Memory B cell (primary cell): ENCODE measurements at regions not wholly inside any gene's neighbourhood (a gene's known extent, or its start where the extent isn't known, plus 50 kb on each side); places are given as distances from the start of the nearest gene placed in this dataset.
"Not testable (repeated sequence)": the region's sequence is repeated elsewhere in the genome, so short reads cannot be mapped to it uniquely, and the experiment has no call there.

ENCODE experiments used
- ATAC-seq: fragments of 150-1000 bp; cut with Tn5 transposase; 2 replicates; pipeline ENCODE4 v1.10.0; 2021; ENCODE audit warnings: low read depth, mild to moderate bottlenecking, moderate library complexity
- DNase-seq, 2 donors: peaks; one replicate each; pipeline ENCODE4 v3.0.0; 2022; ENCODE audit warnings: low spot score in 2 of 2
- H3K27ac Mint-ChIP-seq: one replicate; pipeline ENCODE4 v1.8.0; 2022; ENCODE audit warnings: mild to moderate bottlenecking, moderate library complexity, mixed read lengths
- H3K27me3 Mint-ChIP-seq: one replicate; pipeline ENCODE4 v1.8.0; 2022; ENCODE audit warnings: mixed read lengths
- H3K36me3 Mint-ChIP-seq: one replicate; pipeline ENCODE4 v1.8.0; 2022; ENCODE audit warnings: mild to moderate bottlenecking, mixed read lengths
- H3K4me1 Mint-ChIP-seq: one replicate; pipeline ENCODE4 v1.8.0; 2022; ENCODE audit warnings: mixed read lengths
- H3K4me3 Mint-ChIP-seq: one replicate; pipeline ENCODE4 v1.8.0; 2022; ENCODE audit warnings: mild to moderate bottlenecking, moderate library complexity, mixed read lengths
- H3K9me3 Mint-ChIP-seq: one replicate; pipeline ENCODE4 v1.8.0; 2022; ENCODE audit warnings: mixed read lengths

- no peak overlapping the region for H3K4me3 Mint-ChIP-seq
- ATAC-seq: no peak
- H3K9me3 Mint-ChIP-seq: no peaks in the 10 kb centered on the region
- DNase-seq: no peak
- H3K36me3 Mint-ChIP-seq: no peaks in the 10 kb centered on the region
- peaks cover 8% of the 10 kb centered on the region for H3K27me3 Mint-ChIP-seq
- no peak overlapping the region for H3K27ac Mint-ChIP-seq
- no peaks in the 10 kb centered on the region for H3K4me1 Mint-ChIP-seq
Observed at GRCh38 chr10:71008150-71008549, 119.8 kb upstream of the PCBD1 start.

GRCh38 chr10:71009126-71009525 is 120.8 kb upstream of the PCBD1 start:
- Mint-ChIP-seq H3K9me3 (no peaks in the 10 kb centered on the region), H3K4me3 (no peak overlapping the region), H3K27ac (no peak overlapping the region), H3K27me3 (peaks cover 10% of the 10 kb centered on the region), H3K4me1 (no peaks in the 10 kb centered on the region), H3K36me3 (no peaks in the 10 kb centered on the region)
- ATAC-seq (no peak), DNase-seq (no peak)

GRCh38 chr10:71010730-71011129 is 122.4 kb upstream of the PCBD1 start:
- no peak overlapping the region for H3K27ac Mint-ChIP-seq
- H3K36me3 Mint-ChIP-seq: no peaks in the 10 kb centered on the region
- no peak for ATAC-seq
- H3K4me1 Mint-ChIP-seq: no peaks in the 10 kb centered on the region
- H3K9me3 Mint-ChIP-seq: no peaks in the 10 kb centered on the region
- no peak for DNase-seq
- no peak overlapping the region for H3K4me3 Mint-ChIP-seq
- H3K27me3 Mint-ChIP-seq: peaks cover 11% of the 10 kb centered on the region

- Mint-ChIP-seq H3K27ac (no peak overlapping the region), H3K36me3 (no peaks in the 10 kb centered on the region), H3K4me1 (no peaks in the 10 kb centered on the region), H3K27me3 (peaks cover 11% of the 10 kb centered on the region), H3K9me3 (no peaks in the 10 kb centered on the region), H3K4me3 (no peak overlapping the region)
- DNase-seq (no peak), ATAC-seq (no peak)
Observed at GRCh38 chr10:71011141-71011540, 122.8 kb upstream of the PCBD1 start.

- no peaks in the 10 kb centered on the region for H3K9me3 Mint-ChIP-seq
- no peak for ATAC-seq
Observed at GRCh38 chr10:71014021-71014805, 125.8 kb upstream of the PCBD1 start.

GRCh38 chr10:71015674-71016073 is 127.3 kb upstream of the PCBD1 start:
- H3K9me3 Mint-ChIP-seq: no peaks in the 10 kb centered on the region
- ATAC-seq (no peak), DNase-seq (no peak)
- H3K4me1 Mint-ChIP-seq: no peaks in the 10 kb centered on the region
- no peaks in the 10 kb centered on the region for H3K36me3 Mint-ChIP-seq
- H3K4me3 Mint-ChIP-seq: no peak overlapping the region
- H3K27ac Mint-ChIP-seq: no peak overlapping the region
- peaks cover 10% of the 10 kb centered on the region for H3K27me3 Mint-ChIP-seq

More at GRCh38 chr10:71014021-71014805, 125.8 kb upstream of the PCBD1 start:
- Mint-ChIP-seq H3K27ac (no peak overlapping the region), H3K36me3 (no peaks in the 10 kb centered on the region), H3K4me1 (no peaks in the 10 kb centered on the region), H3K27me3 (peaks cover 10% of the 10 kb centered on the region), H3K4me3 (no peak overlapping the region)
- no peak for DNase-seq

- not testable (repeated sequence) for H3K9me3 Mint-ChIP-seq, H3K27ac Mint-ChIP-seq, H3K27me3 Mint-ChIP-seq, DNase-seq, H3K4me3 Mint-ChIP-seq, ATAC-seq, H3K36me3 Mint-ChIP-seq, H3K4me1 Mint-ChIP-seq
Observed at GRCh38 chr10:71020061-71020460, 131.7 kb upstream of the PCBD1 start.

GRCh38 chr10:71021402-71021801 is 133.0 kb upstream of the PCBD1 start:
- DNase-seq (no peak), ATAC-seq (no peak)
- no peaks in the 10 kb centered on the region for H3K36me3 Mint-ChIP-seq
- H3K4me1 Mint-ChIP-seq: no peaks in the 10 kb centered on the region
- no peaks in the 10 kb centered on the region for H3K9me3 Mint-ChIP-seq
- peaks cover 10% of the 10 kb centered on the region for H3K27me3 Mint-ChIP-seq
- no peak overlapping the region for H3K27ac Mint-ChIP-seq
- H3K4me3 Mint-ChIP-seq: no peak overlapping the region

- Mint-ChIP-seq H3K36me3 (no peaks in the 10 kb centered on the region), H3K4me1 (no peaks in the 10 kb centered on the region), H3K9me3 (no peaks in the 10 kb centered on the region), H3K27me3 (peaks cover 13% of the 10 kb centered on the region), H3K4me3 (no peak overlapping the region), H3K27ac (no peak overlapping the region)
- DNase-seq (no peak), ATAC-seq (no peak)
Observed at GRCh38 chr10:71023704-71024283, 135.4 kb upstream of the PCBD1 start.

- H3K36me3 Mint-ChIP-seq: no peaks in the 10 kb centered on the region
- no peak for DNase-seq
- H3K27me3 Mint-ChIP-seq: peaks cover 10% of the 10 kb centered on the region
- ATAC-seq: no peak
- no peaks in the 10 kb centered on the region for H3K9me3 Mint-ChIP-seq
- H3K4me1 Mint-ChIP-seq: no peaks in the 10 kb centered on the region
- no peak overlapping the region for H3K27ac Mint-ChIP-seq
- H3K4me3 Mint-ChIP-seq: no peak overlapping the region
Observed at GRCh38 chr10:71024490-71024889, 136.1 kb upstream of the PCBD1 start.

GRCh38 chr10:71025535-71025934 is 137.2 kb upstream of the PCBD1 start:
- no peaks in the 10 kb centered on the region for H3K9me3 Mint-ChIP-seq
- no peaks in the 10 kb centered on the region for H3K36me3 Mint-ChIP-seq
- no peak overlapping the region for H3K4me3 Mint-ChIP-seq
- no peak for ATAC-seq
- H3K27ac Mint-ChIP-seq: no peak overlapping the region
- DNase-seq: no peak
- H3K27me3 Mint-ChIP-seq: peaks cover 10% of the 10 kb centered on the region
- H3K4me1 Mint-ChIP-seq: no peaks in the 10 kb centered on the region

GRCh38 chr10:71028066-71028465 is 139.7 kb upstream of the PCBD1 start:
- DNase-seq: no peak
- ATAC-seq: no peak
- Mint-ChIP-seq H3K4me3 (no peak overlapping the region), H3K9me3 (peaks cover 3% of the 10 kb centered on the region), H3K4me1 (peaks cover 3% of the 10 kb centered on the region), H3K36me3 (no peaks in the 10 kb centered on the region), H3K27ac (no peak overlapping the region), H3K27me3 (peaks cover 16% of the 10 kb centered on the region)

GRCh38 chr10:71029411-71029892 is 141.1 kb upstream of the PCBD1 start:
- Mint-ChIP-seq H3K27me3 (peaks cover 16% of the 10 kb centered on the region), H3K4me1 (peaks cover 3% of the 10 kb centered on the region), H3K27ac (no peak overlapping the region), H3K36me3 (no peaks in the 10 kb centered on the region), H3K4me3 (no peak overlapping the region), H3K9me3 (peaks cover 3% of the 10 kb centered on the region)
- DNase-seq (no peak), ATAC-seq (no peak)

- peaks cover 3% of the 10 kb centered on the region for H3K4me1 Mint-ChIP-seq
- no peak for DNase-seq
Observed at GRCh38 chr10:71029907-71030306, 141.5 kb upstream of the PCBD1 start.

GRCh38 chr10:71031026-71031425 is 142.7 kb upstream of the PCBD1 start:
- Mint-ChIP-seq H3K9me3 (peaks cover 3% of the 10 kb centered on the region), H3K27me3 (peaks cover 16% of the 10 kb centered on the region), H3K4me3 (no peak overlapping the region), H3K36me3 (no peaks in the 10 kb centered on the region), H3K27ac (no peak overlapping the region), H3K4me1 (peaks cover 3% of the 10 kb centered on the region)
- ATAC-seq (no peak), DNase-seq (no peak)

More at GRCh38 chr10:71029907-71030306, 141.5 kb upstream of the PCBD1 start:
- no peak for ATAC-seq
- Mint-ChIP-seq H3K9me3 (peaks cover 3% of the 10 kb centered on the region), H3K27me3 (peaks cover 16% of the 10 kb centered on the region), H3K27ac (no peak overlapping the region), H3K36me3 (no peaks in the 10 kb centered on the region), H3K4me3 (no peak overlapping the region)
